ENCODE measurements at regions not wholly inside any gene's neighbourhood (a gene's known extent, or its start where the extent isn't known, plus 50 kb on each side); places are given as distances from the start of the nearest gene placed in this dataset.

DNA sequence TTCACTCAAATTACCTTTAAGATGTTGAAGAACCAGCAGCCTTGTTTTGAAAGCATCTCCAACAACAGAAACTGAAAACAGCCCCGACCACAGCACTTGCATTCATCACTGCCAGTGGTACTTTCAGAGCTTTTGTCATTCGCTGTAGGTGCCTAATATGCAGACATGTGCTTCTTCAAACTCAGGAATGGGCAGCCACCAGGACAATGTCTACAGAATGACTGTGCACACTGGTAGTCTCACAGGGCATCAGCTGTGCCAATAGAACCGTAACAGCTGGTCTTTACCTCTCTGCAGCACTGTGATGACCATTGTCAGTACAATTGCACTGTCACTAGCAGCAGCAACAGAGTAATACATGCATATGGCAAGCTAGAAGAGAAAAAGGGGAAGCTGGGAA lies 1149.7 kb downstream of the STPG2 start:
- no peak for ATAC-seq
- Histone ChIP-seq H3K4me1 (no peaks in the 10 kb centered on the region), H3K9me3 (no peaks in the 10 kb centered on the region), H3K27ac (no peak overlapping the region), H3K27me3 (no peaks in the 10 kb centered on the region), H3K36me3 (no peaks in the 10 kb centered on the region), H3K4me3 (no peak overlapping the region)
- TF ChIP-seq POLR2A (IDR thresholded peaks at IDR 0.05) = no peak
- TF ChIP-seq, protein P1, sequence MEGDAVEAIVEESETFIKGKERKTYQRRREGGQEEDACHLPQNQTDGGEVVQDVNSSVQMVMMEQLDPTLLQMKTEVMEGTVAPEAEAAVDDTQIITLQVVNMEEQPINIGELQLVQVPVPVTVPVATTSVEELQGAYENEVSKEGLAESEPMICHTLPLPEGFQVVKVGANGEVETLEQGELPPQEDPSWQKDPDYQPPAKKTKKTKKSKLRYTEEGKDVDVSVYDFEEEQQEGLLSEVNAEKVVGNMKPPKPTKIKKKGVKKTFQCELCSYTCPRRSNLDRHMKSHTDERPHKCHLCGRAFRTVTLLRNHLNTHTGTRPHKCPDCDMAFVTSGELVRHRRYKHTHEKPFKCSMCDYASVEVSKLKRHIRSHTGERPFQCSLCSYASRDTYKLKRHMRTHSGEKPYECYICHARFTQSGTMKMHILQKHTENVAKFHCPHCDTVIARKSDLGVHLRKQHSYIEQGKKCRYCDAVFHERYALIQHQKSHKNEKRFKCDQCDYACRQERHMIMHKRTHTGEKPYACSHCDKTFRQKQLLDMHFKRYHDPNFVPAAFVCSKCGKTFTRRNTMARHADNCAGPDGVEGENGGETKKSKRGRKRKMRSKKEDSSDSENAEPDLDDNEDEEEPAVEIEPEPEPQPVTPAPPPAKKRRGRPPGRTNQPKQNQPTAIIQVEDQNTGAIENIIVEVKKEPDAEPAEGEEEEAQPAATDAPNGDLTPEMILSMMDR (IDR thresholded peaks at IDR 0.05) = no peak
- intact Hi-C loops (cut with DNase I) = no loop called here
- WGBS, 4 donors = 67 to 74% (median 69%) methylated on average over 3 of the region's 3 CpGs
- DNase-seq = no peak

DNA sequence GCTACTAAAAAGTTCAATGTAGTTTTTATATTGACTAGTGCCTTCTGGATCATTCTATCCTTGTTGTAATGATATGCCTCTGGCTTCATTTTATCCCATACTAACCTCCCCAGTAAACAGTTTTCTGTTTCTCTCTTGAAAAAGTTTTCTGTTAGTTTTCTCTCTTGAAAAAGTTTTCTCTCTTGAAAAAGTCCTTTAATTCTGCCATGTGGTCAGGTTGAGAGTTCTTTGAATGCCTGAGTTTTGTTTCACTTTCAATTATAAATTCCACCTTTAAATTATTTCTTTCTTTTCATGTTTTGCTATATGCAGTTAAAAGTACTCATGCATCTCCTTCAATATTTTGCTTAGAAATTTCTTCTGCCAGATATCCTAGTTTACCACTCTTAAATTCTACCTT lies 1139.6 kb downstream of the STPG2 start:
- Histone ChIP-seq H3K27me3 (no peaks in the 10 kb centered on the region), H3K4me1 (no peaks in the 10 kb centered on the region), H3K27ac (no peak overlapping the region), H3K4me3 (no peak overlapping the region), H3K36me3 (no peaks in the 10 kb centered on the region), H3K9me3 (no peaks in the 10 kb centered on the region)
- ATAC-seq (no peak), DNase-seq (no peak)
- intact Hi-C loops (cut with DNase I) = no loop called here
- no peak for TF ChIP-seq POLR2A (IDR thresholded peaks at IDR 0.05)
- TF ChIP-seq, protein P1 (IDR thresholded peaks at IDR 0.05) = no peak

DNA sequence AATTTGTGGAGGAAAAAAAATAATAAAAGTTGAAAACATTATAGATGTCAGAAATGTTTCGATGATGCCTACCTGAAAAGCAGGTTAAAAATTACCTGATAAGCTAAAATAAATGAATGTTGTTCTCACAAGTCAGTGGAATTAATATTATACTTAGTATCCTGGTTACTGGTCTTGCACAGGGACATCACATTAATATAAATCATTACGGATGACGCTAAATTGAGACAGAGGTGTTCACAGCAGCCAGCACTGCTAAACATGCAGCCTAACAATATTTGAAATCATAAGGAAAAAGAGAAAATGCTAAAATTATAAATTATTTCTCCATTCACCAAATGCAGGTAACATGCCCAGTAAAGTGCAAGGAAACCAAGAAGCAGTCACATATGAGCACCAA lies 1130.0 kb downstream of the STPG2 start:
- WGBS, 4 donors = 89 to 95% (median 92%) methylated on average over 3 of the region's 3 CpGs
- Histone ChIP-seq H3K4me3 (no peak overlapping the region), H3K9me3 (no peaks in the 10 kb centered on the region), H3K27me3 (no peaks in the 10 kb centered on the region), H3K4me1 (no peaks in the 10 kb centered on the region), H3K36me3 (no peaks in the 10 kb centered on the region), H3K27ac (no peak overlapping the region)
- TF ChIP-seq POLR2A (IDR thresholded peaks at IDR 0.05) = no peak
- TF ChIP-seq, protein P1 (IDR thresholded peaks at IDR 0.05) = no peak
- intact Hi-C loops (cut with DNase I) = no loop called here
- DNase-seq (no peak), ATAC-seq (no peak)

DNA sequence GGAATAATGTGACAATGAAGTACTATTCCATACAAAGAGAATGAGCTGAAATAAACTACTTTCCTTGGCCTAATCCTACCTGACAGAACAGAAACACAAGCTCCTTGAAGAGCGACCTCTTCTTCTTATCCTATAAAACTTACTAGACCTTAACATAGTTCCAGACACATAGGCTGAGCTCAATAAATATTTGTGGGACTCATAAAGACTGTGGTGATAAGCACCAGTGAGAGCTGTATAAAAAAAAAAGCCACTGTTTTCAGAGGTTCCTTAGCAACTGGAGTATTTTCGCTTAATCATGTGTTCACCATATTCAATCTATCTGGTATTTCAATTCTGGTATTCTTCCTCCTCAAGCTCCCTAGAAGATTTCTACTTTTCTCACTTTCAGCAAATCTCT lies 1129.6 kb downstream of the STPG2 start:
- WGBS, 4 donors = 78 to 84% (median 83%) methylated on average over 2 of the region's 2 CpGs
- no peaks in the 10 kb centered on the region for H3K36me3 ChIP-seq
- ATAC-seq (no peak), DNase-seq (no peak)
- H3K4me3 ChIP-seq = no peak overlapping the region
- TF ChIP-seq POLR2A (IDR thresholded peaks at IDR 0.05) = no peak
- TF ChIP-seq, protein P1 (IDR thresholded peaks at IDR 0.05) = no peak
- no peak overlapping the region for H3K27ac ChIP-seq
- H3K4me1 ChIP-seq = no peaks in the 10 kb centered on the region
- H3K9me3 ChIP-seq = no peaks in the 10 kb centered on the region
- no peaks in the 10 kb centered on the region for H3K27me3 ChIP-seq
- intact Hi-C loops (cut with DNase I) = no loop called here
